Fibroblast of skin of abdomen (primary cell): ENCODE measurements at regions not wholly inside any gene's neighbourhood (a gene's known extent, or its start where the extent isn't known, plus 50 kb on each side); places are given as distances from the start of the nearest gene placed in this dataset.
A peak's percentile ranks its signal among the peaks of the same experiment; 100 is the strongest.
"Not testable (repeated sequence)": the region's sequence is repeated elsewhere in the genome, so short reads cannot be mapped to it uniquely, and the experiment has no call there.

Experiments
- DNase-seq: peaks from one replicate; pipeline ENCODE4 v3.0.0-alpha.2; 2013

DNA sequence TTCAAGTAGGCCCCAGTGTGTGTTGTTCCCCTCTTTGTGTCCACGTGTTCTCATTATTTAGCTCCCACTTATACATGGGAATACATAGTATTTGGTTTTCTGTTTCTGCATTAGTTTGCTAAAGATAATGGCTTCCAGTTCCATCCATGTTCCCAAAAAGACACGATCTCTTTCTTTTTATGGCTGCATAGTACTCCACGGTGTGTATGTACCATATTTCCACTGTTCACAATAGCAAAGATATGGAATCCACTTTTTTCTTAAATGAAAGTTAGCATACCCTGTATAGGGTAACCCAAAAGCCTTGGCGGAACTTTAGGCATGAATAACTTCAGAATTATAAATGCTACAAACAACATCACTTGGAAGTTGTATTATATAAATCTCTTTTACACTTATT is 83.4 kb upstream of the NDUFV2 start:
- DNase-seq = no peak

DNA sequence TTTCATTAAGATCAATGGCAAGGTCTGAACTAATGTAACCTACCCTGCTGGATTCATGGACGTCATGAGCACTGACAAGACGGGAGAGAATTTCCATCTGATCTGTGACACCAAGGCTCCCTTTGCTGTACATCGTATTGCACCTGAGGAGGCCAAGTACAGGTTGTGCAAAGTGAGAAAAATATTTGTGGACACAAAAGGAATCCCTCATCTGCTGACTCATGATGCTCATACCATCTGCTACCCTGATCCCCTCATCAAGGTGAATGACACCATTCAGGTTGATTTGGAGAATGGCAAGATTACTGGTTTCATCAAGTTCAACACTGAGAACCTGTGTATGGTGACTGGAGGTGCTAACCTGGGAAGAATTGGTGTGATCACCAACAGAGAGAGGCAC is 82.3 kb upstream of the NDUFV2 start:
- DNase-seq = no peak

DNA sequence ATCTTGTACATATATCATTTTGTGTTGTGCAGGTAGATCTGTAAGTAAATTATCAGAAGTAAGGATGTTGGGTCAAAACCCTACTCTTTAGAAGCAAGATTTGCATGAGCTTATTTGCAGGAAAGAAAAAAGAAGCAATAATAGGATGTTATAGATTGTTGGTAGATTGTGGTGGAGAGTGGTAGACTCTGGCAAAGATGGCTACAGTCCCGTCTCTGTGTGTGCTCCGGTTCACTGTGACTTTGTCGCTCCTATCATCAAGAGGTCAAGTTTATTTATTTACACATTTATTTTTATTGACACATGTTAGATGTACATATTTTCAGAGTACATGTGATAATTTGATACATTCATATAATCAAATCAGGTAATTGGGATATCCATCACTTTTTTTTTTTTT is 81.0 kb upstream of the NDUFV2 start:
- no peak for DNase-seq

DNA sequence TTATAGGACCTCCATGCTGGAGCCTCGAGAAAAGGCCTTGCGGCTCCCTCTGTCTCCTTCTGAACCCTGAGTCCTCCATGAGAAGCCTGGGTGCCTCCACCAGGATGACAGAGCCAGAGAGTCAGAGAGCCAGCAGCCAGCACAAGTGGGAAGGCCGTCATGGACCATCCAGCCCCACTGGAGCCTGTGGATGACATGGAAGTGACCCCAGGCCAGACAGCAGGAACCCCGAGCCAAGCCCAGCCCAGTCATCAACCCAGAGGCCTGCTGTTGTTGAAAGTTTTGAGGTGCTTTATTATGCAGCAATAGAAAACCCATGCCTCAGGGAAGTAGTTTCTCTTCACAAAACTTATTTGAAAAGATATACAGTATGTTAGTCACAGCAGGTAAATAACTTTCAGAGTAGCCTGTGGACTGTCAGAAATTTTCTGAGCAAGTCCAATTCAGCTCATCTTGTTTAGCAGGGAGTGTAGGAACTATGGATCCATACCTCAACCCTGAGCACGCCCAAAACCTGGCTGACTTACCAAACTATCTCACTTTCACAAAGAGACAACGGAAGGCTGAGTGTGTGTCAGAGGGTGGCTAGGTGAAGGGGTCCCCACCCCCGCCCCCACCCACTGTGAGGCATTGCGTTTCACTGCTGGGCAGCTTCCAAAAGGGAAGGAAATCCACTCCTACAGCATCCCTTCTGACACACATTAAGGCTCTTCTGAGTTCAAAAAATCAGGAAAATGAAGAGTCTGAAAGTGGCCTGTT is 79.9 kb upstream of the NDUFV2 start:
- no peak for DNase-seq

- not testable (repeated sequence) for DNase-seq
Observed at GRCh38 chr18:9024031-9024646, 78.4 kb upstream of the NDUFV2 start.

GRCh38 chr18:9025091-9025838 is 77.2 kb upstream of the NDUFV2 start:
- peak; percentile 81 for DNase-seq

- DNase-seq = peak; percentile 13
Observed at GRCh38 chr18:9029131-9029530, 73.4 kb upstream of the NDUFV2 start.

GRCh38 chr18:9032519-9032918 is 70.0 kb upstream of the NDUFV2 start:
- no peak for DNase-seq

DNA sequence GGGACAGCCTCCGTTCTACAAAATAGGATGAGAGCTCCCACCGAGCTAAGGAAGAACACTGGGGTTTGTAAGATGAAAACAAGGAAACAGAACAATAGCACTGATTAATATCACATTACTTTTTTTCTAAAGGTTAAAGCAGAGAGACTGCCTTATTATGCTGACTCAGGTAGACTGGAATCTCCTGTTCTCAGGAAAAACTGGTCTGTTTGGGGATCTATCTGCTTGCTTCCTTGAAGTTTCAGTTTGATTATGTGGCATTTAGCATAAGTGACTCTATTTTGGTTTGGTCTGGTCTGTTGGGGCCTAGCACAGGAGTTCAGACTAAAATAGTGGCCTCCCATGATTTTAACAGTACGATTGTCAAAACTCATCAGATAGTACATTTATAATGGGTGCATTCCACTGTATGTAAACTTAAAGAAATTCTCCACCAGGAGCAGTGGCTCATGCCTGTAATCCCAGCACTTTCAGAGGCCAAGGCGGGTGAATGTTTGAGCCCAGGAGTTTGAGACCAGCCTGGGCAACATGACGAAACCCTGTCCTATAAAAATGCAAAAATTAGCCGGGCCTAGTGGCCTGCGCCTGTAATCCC is 64.1 kb upstream of the NDUFV2 start:
- peak; percentile 43 for DNase-seq

- DNase-seq = no peak
Observed at GRCh38 chr18:9039441-9040071, 62.9 kb upstream of the NDUFV2 start.

GRCh38 chr18:9042766-9043481 is 59.6 kb upstream of the NDUFV2 start:
- DNase-seq = no peak

GRCh38 chr18:9043581-9043980 is 58.9 kb upstream of the NDUFV2 start:
- no peak for DNase-seq

DNA sequence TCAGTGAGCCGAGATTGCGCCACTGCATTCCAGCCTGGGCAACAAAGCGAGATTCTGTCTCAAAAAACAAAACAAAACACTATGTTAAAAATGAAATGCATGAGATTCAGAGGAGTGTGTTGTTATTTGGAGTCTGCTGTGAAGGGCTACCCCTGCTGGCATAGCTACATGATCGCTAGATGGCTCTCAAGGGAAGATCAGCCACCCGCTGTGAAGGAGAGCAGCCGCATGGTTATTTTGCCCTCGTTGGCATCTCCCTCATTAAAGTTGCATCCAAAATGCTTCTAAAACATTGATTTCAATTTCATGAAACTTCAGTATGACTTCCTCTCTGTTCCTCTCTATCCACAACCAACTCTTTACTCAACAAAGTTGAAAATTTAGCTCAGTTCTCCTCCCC is 54.8 kb upstream of the NDUFV2 start:
- DNase-seq = no peak

GRCh38 chr18:9048236-9048635 is 54.3 kb upstream of the NDUFV2 start:
- DNase-seq = no peak

- DNase-seq = peak; percentile 10
Observed at GRCh38 chr18:9048808-9049494, 53.5 kb upstream of the NDUFV2 start.

- DNase-seq = no peak
Observed at GRCh38 chr18:9049495-9049809, 53.0 kb upstream of the NDUFV2 start.

DNA sequence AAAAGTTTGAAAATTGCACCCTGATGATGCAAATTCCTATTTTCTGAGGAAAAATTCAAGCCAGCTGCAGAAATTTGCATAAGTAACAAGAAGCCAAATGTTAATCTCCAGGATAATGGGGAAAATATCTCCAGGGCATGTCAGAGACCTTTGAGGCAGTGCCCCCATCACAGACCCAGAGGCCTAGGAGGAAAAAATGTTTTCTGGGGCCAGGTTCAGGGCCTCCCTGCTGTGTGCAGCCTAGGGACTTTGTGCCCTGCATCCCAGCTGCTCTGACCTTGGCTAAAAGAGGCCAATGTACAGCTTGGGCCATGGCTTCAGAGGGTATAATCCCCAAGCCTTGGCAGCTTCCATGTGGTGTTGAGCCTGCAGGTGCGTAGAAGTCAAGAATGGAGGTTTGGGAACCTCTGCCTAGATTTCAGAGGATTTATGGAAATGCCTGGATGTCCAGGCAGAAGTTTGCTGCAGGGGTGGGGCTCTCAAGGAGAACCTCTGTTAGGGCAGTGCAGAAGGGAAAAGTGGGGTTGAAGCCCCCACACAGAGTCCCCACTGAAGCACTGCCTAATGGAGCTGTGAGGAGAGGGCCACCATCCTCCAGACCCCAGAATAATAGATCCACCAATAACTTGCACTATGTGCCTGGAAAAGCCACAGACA is 51.7 kb upstream of the NDUFV2 start:
- DNase-seq = not testable (repeated sequence)
